Endothelial cell of umbilical vein (primary cell): ENCODE measurements at regions not wholly inside any gene's neighbourhood (a gene's known extent, or its start where the extent isn't known, plus 50 kb on each side); places are given as distances from the start of the nearest gene placed in this dataset.

Experiments used
- BruUV-seq: library from RNA; stranded (reverse); fragments of 400-500 nt; replicated peaks from 2 replicates; lab custom pipeline; 2021; lab: Mats Ljungman, UMichigan
- CTCF ChIA-PET: fragments of 300-600, 350-600 bp; sonication (Branson Sonifier 250); formaldehyde crosslinking; loops from one replicate; lab custom pipeline; 2021; ENCODE audit warnings: antibody characterized with exemption, inconsistent platforms; lab: Charles Lee
- POLR2A ChIA-PET: fragments of 300-600, 350-600 bp; sonication (Branson Sonifier 250); formaldehyde crosslinking; loops from one replicate; lab custom pipeline; 2021; ENCODE audit warnings: antibody characterized with exemption, inconsistent platforms; lab: Charles Lee
- DNase-seq: peaks from one replicate; pipeline ENCODE4 v3.0.0-alpha.2; 2011; ENCODE audit warnings: low read depth, low spot score
- FAIRE-seq: peaks from 2 replicates; lab custom pipeline; 2011; peaks lifted over from hg19 to GRCh38; lab: Jason Lieb, UNC
- H2AFZ ChIP-seq: 2 replicates; pipeline ENCODE4 v1.6.0; 2012; ENCODE audit warnings: low read depth, low read length, control low read depth, inconsistent platforms
- H3K27ac ChIP-seq: 2 replicates; pipeline ENCODE4 v1.5.1; 2011; ENCODE audit warnings: low read depth, mild to moderate bottlenecking, control low read depth, low read length, moderate library complexity; ENCODE audit not compliant: insufficient read depth
- H3K27me3 ChIP-seq, 2 experiments: 2 replicates each; pipeline versions ENCODE4 v1.6.0 to v1.6.1; 2011; ENCODE audit warnings: low read length in 2 of 2, mixed read lengths in 1 of 2; ENCODE audit not compliant: control insufficient read depth in 2 of 2, insufficient read depth in 2 of 2
- H3K36me3 ChIP-seq, 2 experiments: 2 replicates in 1 of 2; 3 replicates in 1 of 2; pipeline ENCODE4 v1.5.1; 2011; ENCODE audit warnings: low read length in 2 of 2, mild to moderate bottlenecking in 1 of 2, moderate library complexity in 1 of 2; ENCODE audit not compliant: control insufficient read depth in 2 of 2, insufficient read depth in 2 of 2; ENCODE audit errors: extremely low read depth in 1 of 2
- H3K4me1 ChIP-seq: 3 replicates; pipeline ENCODE4 v1.5.1; 2011; ENCODE audit warnings: mild to moderate bottlenecking, low read length; ENCODE audit not compliant: control insufficient read depth, insufficient read depth; ENCODE audit errors: extremely low read depth
- H3K4me2 ChIP-seq: 2 replicates; pipeline ENCODE4 v1.6.1; 2011; ENCODE audit warnings: low read length, control low read depth, mixed read lengths; ENCODE audit not compliant: insufficient read depth
- H3K4me3 ChIP-seq, 3 experiments: fragments of 200-600 bp in 1 of 3; sonication (generic), shearing (Covaris generic) in 1 of 3; replicated peaks in 1 of 3; 2 replicates each; pipeline ENCODE4 v1.5.1; 2011 to 2016; ENCODE audit warnings: control low read depth in 3 of 3, low read length in 3 of 3, mild to moderate bottlenecking in 2 of 3, inconsistent platforms in 1 of 3, low read depth in 1 of 3, moderate library complexity in 1 of 3; ENCODE audit not compliant: insufficient read depth in 1 of 3
- H3K79me2 ChIP-seq: 2 replicates; pipeline ENCODE4 v1.6.0; 2012; ENCODE audit warnings: low read length, inconsistent platforms; ENCODE audit not compliant: control insufficient read depth, insufficient read depth
- H3K9ac ChIP-seq: replicated peaks from 2 replicates; pipeline ENCODE3; 2011; ENCODE audit warnings: low read length, control low read depth; ENCODE audit not compliant: insufficient read depth; ENCODE audit errors: extremely low read depth
- H3K9me1 ChIP-seq: replicated peaks from 3 replicates; pipeline ENCODE4 v1.6.0; 2011; ENCODE audit warnings: mild to moderate bottlenecking, low read length; ENCODE audit not compliant: control insufficient read depth, insufficient read depth; ENCODE audit errors: extremely low read depth
- H3K9me3 ChIP-seq: replicated peaks from 2 replicates; pipeline ENCODE4 v1.5.1; 2012; ENCODE audit warnings: low read length, inconsistent platforms; ENCODE audit not compliant: control insufficient read depth, insufficient read depth
- H4K20me1 ChIP-seq: replicated peaks from 2 replicates; pipeline ENCODE3; 2011; ENCODE audit warnings: mild to moderate bottlenecking, low read length; ENCODE audit not compliant: control insufficient read depth, insufficient read depth; ENCODE audit errors: extremely low read depth
- CTCF ChIP-seq, 2 donors: IDR thresholded peaks; 1 replicate in 1 of 2; 2 replicates in 1 of 2; pipeline ENCODE4 v1.5.1; 2011; ENCODE audit warnings: low read length in 2 of 2, mild to moderate bottlenecking in 2 of 2, moderate library complexity in 2 of 2, control low read depth in 1 of 2, inconsistent platforms in 1 of 2, low read depth in 1 of 2; ENCODE audit not compliant: insufficient read depth in 1 of 2; ENCODE audit errors: extremely low read depth in 1 of 2
- EZH2 ChIP-seq: IDR thresholded peaks from 2 replicates; pipeline ENCODE4 v1.6.1; 2012; ENCODE audit warnings: borderline replicate concordance, low read depth, mild to moderate bottlenecking, moderate library complexity, low read length, inconsistent platforms; ENCODE audit not compliant: severe bottlenecking
- FOS ChIP-seq: IDR thresholded peaks from 2 replicates; pipeline ENCODE4 v1.6.1; 2011; ENCODE audit warnings: mild to moderate bottlenecking, low read length, moderate library complexity, borderline replicate concordance; ENCODE audit not compliant: insufficient read depth
- GATA2 ChIP-seq: IDR thresholded peaks from 2 replicates; pipeline ENCODE4 v1.7.0; 2011; ENCODE audit warnings: low read depth, mild to moderate bottlenecking, moderate library complexity, mixed read lengths, low read length; ENCODE audit not compliant: insufficient read length, insufficient read depth
- JUN ChIP-seq: IDR thresholded peaks from 2 replicates; pipeline ENCODE4 v1.6.1; 2011; ENCODE audit warnings: borderline replicate concordance, low read depth; ENCODE audit not compliant: insufficient read length, insufficient read depth
- MAX ChIP-seq: IDR thresholded peaks from 2 replicates; pipeline ENCODE4 v1.6.1; 2011; ENCODE audit not compliant: insufficient read depth, insufficient read length
- MYC ChIP-seq: IDR thresholded peaks from one replicate; pipeline ENCODE4 v1.6.1; 2011; ENCODE audit warnings: mild to moderate bottlenecking, low read depth, low read length
- POLR2A ChIP-seq: IDR thresholded peaks from 2 replicates; pipeline ENCODE4 v1.6.1; 2012; ENCODE audit warnings: low read depth, mild to moderate bottlenecking, control low read depth, low read length
- POLR2AphosphoS5 ChIP-seq: IDR thresholded peaks from 2 replicates; pipeline ENCODE4 v1.6.1; 2012; ENCODE audit warnings: low read depth, mild to moderate bottlenecking, control low read depth, low read length, moderate library complexity; ENCODE audit not compliant: insufficient read depth
- dilution Hi-C: fragments of 300-500 bp; cut with MboI; formaldehyde crosslinking; loops from one replicate; pipeline ENCODE4 v1.15.0; 2019; ENCODE audit warnings: low sequenced_read_pairs; ENCODE audit not compliant: extremely low pct_ligation_motif_present
- intact Hi-C: fragments of 100-400 bp; cut with micrococcal nuclease; formaldehyde crosslinking; loops from one replicate; pipeline ENCODE4 v1.10.0; 2022

GRCh38 chr11:130769782-130770535, 146.3 kb downstream of the SNX19 start:
- Histone ChIP-seq H3K4me3 (no peak overlapping the region), H4K20me1 (no peaks in the 10 kb centered on the region), H3K27me3 (no peaks in the 10 kb centered on the region), H3K4me1 (no peaks in the 10 kb centered on the region), H3K27ac (no peak overlapping the region), H3K9me1 (no peaks in the 10 kb centered on the region), H3K79me2 (no peaks in the 10 kb centered on the region), H2AFZ (no peak overlapping the region), H3K4me2 (no peak overlapping the region), H3K9ac (no peak overlapping the region), H3K9me3 (no peaks in the 10 kb centered on the region), H3K36me3 (no peaks in the 10 kb centered on the region)
- intact Hi-C loops: no loop called here
- DNase-seq (no peak), FAIRE-seq (no peak)
- CTCF ChIA-PET: no interaction called here
- BruUV-seq: no TSS peak
- POLR2A ChIA-PET: no interaction called here
- TF ChIP-seq MAX (no peak), FOS (no peak), MYC (no peak), GATA2 (no peak), POLR2A (no peak), EZH2 (no peak), CTCF (IDR thresholded peaks at IDR 0.05; ENCODE audit: extremely low read depth in 1 of 2, insufficient read depth in 1 of 2, low read depth in 1 of 2, low read length in 2 of 2) (no peak), POLR2AphosphoS5 (no peak), JUN (no peak)
- dilution Hi-C loops: no loop called here
